ENCODE measurements at regions not wholly inside any gene's neighbourhood (a gene's known extent, or its start where the extent isn't known, plus 50 kb on each side); places are given as distances from the start of the nearest gene placed in this dataset.

DNA sequence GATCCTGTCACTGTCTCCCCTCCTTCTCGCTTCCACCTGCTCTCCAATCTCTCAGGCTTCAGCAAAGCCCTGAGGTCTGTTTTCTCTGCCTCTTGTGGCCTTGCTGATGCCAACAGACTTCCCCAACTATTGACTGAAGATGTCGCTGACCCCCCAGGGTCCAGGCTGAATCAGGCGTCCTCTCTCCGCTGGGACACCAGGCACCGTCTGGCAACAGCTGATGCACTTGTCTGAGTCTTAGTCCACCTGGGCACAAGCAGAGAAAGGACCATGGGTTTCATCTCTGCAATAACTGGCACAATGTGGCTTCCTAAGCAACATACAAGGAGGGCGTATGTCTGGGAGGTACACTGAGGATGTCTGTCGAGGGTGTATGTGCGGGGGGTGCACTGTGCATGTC is 248.7 kb upstream of the MYT1L start:
- no peaks in the 10 kb centered on the region for H3K4me1 ChIP-seq
- DNase-seq: no peak
- intact Hi-C loops (cut with DNase I; ENCODE audit: low total_unique reads): no loop called here

DNA sequence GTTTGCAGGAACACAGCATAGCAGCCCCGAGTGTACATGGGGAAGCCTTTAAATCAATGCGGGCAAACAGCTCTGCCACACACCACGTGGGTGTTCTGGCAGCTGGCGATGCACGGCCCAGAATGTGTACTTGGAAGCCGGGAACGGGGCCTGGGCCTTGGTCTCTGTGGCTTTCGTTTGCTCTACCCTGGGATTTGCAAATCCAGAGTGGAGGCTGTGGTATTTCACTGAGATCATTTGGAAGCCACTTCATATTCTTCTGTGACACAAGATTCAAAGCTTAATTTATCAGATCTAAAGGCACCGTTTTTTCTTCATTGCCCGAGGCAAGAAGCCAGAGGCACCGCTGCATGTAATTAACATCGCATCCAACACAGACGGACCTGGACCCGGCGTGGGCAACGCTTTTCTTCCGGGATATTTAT is 246.3 kb upstream of the MYT1L start:
- no peaks in the 10 kb centered on the region for H3K4me1 ChIP-seq
- H3K27me3 ChIP-seq: no peaks in the 10 kb centered on the region
- no peaks in the 10 kb centered on the region for H3K36me3 ChIP-seq
- H3K27ac ChIP-seq: no peak overlapping the region
- no peak for TF ChIP-seq CTCF (IDR thresholded peaks at IDR 0.05)
- DNase-seq: no peak
- intact Hi-C loops (cut with DNase I; ENCODE audit: low total_unique reads): no loop called here
- H3K9me3 ChIP-seq: no peaks in the 10 kb centered on the region
- H3K4me3 ChIP-seq: no peak overlapping the region

More for the DNA sequence above, 248.7 kb upstream of the MYT1L start:
- no peak overlapping the region for H3K27ac ChIP-seq
- H3K36me3 ChIP-seq: no peaks in the 10 kb centered on the region
- no peak overlapping the region for H3K4me3 ChIP-seq
- no peaks in the 10 kb centered on the region for H3K27me3 ChIP-seq
- no peak for TF ChIP-seq POLR2A (IDR thresholded peaks at IDR 0.05)
- TF ChIP-seq CTCF (IDR thresholded peaks at IDR 0.05): no peak
- H3K9me3 ChIP-seq: no peaks in the 10 kb centered on the region

DNA sequence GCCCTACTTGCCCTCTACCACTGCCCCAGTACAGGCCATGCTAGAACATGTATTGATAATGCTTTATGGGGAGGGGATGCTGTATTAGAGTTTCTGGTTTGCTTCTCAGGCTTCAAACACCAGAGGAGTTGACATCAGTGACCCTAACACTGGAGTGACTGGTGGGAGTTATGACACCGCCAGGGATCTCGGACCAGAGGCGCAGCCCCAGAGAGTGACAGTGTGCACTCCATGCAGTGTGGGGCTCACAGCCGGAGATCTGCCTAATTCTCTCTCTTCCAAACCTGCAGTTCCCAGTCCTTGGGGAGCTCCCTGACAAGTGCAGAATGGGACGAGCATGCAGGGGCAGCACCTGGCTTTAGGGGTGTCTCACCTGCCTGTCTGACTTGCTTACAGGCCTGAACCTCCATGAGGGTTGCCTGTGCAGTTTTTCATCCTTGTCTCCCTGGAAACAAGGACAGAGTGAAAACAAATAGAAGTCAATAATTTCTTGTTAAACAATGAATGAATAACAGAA is 244.9 kb upstream of the MYT1L start:
- no peaks in the 10 kb centered on the region for H3K27me3 ChIP-seq
- no peak overlapping the region for H3K27ac ChIP-seq
- no peaks in the 10 kb centered on the region for H3K4me1 ChIP-seq
- no peaks in the 10 kb centered on the region for H3K36me3 ChIP-seq
- DNase-seq: no peak
- TF ChIP-seq CTCF (IDR thresholded peaks at IDR 0.05) (no peak), POLR2A (IDR thresholded peaks at IDR 0.05) (no peak)
- no peaks in the 10 kb centered on the region for H3K9me3 ChIP-seq
- H3K4me3 ChIP-seq: no peak overlapping the region
- intact Hi-C loops (cut with DNase I; ENCODE audit: low total_unique reads): no loop called here

GRCh38 chr2:2575181-2575577 is 244.1 kb upstream of the MYT1L start:
- no peak for DNase-seq
- Histone ChIP-seq H3K27ac (no peak overlapping the region), H3K9me3 (no peaks in the 10 kb centered on the region), H3K4me1 (no peaks in the 10 kb centered on the region), H3K4me3 (no peak overlapping the region), H3K36me3 (no peaks in the 10 kb centered on the region), H3K27me3 (no peaks in the 10 kb centered on the region)
- TF ChIP-seq POLR2A (IDR thresholded peaks at IDR 0.05): no peak
- no peak for TF ChIP-seq CTCF (IDR thresholded peaks at IDR 0.05)
- intact Hi-C loops (cut with DNase I; ENCODE audit: low total_unique reads): no loop called here

- DNase-seq: no peak
- intact Hi-C loops (cut with DNase I; ENCODE audit: low total_unique reads): no loop called here
- Histone ChIP-seq H3K4me1 (no peaks in the 10 kb centered on the region), H3K36me3 (no peaks in the 10 kb centered on the region), H3K27me3 (no peaks in the 10 kb centered on the region), H3K4me3 (no peak overlapping the region), H3K9me3 (no peaks in the 10 kb centered on the region), H3K27ac (no peak overlapping the region)
- TF ChIP-seq POLR2A (IDR thresholded peaks at IDR 0.05): no peak
- TF ChIP-seq CTCF (IDR thresholded peaks at IDR 0.05): no peak
Measured at GRCh38 chr2:2574401-2575180, 243.5 kb upstream of the MYT1L start.

All from uterus (tissue), 3 donors.